Activated CD4-positive, alpha-beta T cell treated with anti-CD3 and anti-CD28 coated beads, Interleukin-2, amount 10 ng/mL, durations not matched to agents 7 days and 5 days (primary cell): ENCODE measurements at regions not wholly inside any gene's neighbourhood (a gene's known extent, or its start where the extent isn't known, plus 50 kb on each side); places are given as distances from the start of the nearest gene placed in this dataset.

Source experiments
- CTCF ChIA-PET: fragments of 350-600 bp; sonication (Branson Sonifier 250); formaldehyde crosslinking; loops from one replicate; lab custom pipeline; 2021; ENCODE audit warnings: antibody characterized with exemption; lab: Charles Lee
- POLR2A ChIA-PET: fragments of 350-600 bp; sonication (Branson Sonifier 250); formaldehyde crosslinking; loops from one replicate; lab custom pipeline; 2021; ENCODE audit warnings: antibody characterized with exemption; lab: Charles Lee
- DNase-seq: peaks from one replicate; pipeline ENCODE4 v3.0.0-alpha.2; 2020
- H3K27ac Mint-ChIP-seq: one replicate; pipeline ENCODE4 v1.8.0; 2021; ENCODE audit warnings: mild to moderate bottlenecking, moderate library complexity, mixed read lengths
- H3K27me3 Mint-ChIP-seq: one replicate; pipeline ENCODE4 v1.8.0; 2021; ENCODE audit warnings: mixed read lengths
- H3K36me3 Mint-ChIP-seq: one replicate; pipeline ENCODE4 v1.8.0; 2021; ENCODE audit warnings: low read depth, mixed read lengths
- H3K4me1 Mint-ChIP-seq: one replicate; pipeline ENCODE4 v1.8.0; 2021; ENCODE audit warnings: mixed read lengths
- H3K4me3 Mint-ChIP-seq: one replicate; pipeline ENCODE4 v1.8.0; 2021; ENCODE audit warnings: mild to moderate bottlenecking, moderate library complexity, mixed read lengths
- H3K9me3 Mint-ChIP-seq: one replicate; pipeline ENCODE4 v1.8.0; 2021; ENCODE audit warnings: mixed read lengths

DNA sequence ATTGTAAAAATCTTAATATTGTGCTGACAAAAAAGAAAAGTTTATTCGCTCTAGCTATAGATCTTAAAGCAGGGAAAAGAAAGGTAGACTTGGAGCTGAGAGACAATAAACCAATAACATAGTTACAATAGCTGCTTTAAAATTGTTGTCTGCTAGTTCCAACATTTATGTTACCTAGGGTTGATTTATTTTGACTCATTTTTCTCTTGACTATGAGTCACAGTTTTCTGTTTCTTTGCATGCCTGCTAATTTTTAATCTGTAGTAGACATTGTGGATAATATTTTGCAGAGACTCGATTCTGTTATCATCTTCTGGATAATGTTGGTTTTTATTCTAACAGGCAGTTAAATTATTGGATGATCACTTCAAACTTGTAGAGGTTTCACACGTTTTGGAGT lies 83.1 kb upstream of the TRPC6 start:
- ChIA-PET POLR2A (no interaction called here), CTCF (no interaction called here)
- H3K36me3 Mint-ChIP-seq: no peaks in the 10 kb centered on the region
- DNase-seq: no peak
- H3K4me3 Mint-ChIP-seq: no peak overlapping the region
- H3K27me3 Mint-ChIP-seq: no peaks in the 10 kb centered on the region
- no peak overlapping the region for H3K27ac Mint-ChIP-seq
- H3K9me3 Mint-ChIP-seq: peaks cover 2% of the 10 kb centered on the region
- no peaks in the 10 kb centered on the region for H3K4me1 Mint-ChIP-seq

DNA sequence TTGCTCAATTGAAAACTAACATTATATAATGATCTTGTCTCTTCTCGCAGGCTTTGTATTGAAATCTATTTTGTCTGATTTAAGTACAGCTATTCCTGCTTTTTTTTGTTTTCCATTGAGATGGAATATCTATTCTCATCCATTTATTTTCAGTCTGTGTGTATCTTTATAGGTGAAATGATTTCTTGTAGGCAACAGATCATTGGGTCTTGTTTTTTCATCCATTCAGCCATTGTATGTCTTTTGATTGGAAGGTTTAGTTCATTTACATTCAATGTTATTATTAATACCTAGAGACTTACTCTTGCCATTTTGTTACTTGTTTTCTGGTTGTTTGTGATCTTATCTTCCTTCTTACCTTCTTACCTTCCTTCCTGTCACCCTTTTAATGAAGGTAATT lies 77.8 kb upstream of the TRPC6 start:
- POLR2A ChIA-PET: no interaction called here
- Mint-ChIP-seq H3K36me3 (no peaks in the 10 kb centered on the region), H3K4me3 (no peak overlapping the region), H3K9me3 (peaks cover 2% of the 10 kb centered on the region), H3K4me1 (no peaks in the 10 kb centered on the region), H3K27me3 (no peaks in the 10 kb centered on the region), H3K27ac (no peak overlapping the region)
- DNase-seq: no peak
- CTCF ChIA-PET: no interaction called here
